ENCODE measurements at regions not wholly inside any gene's neighbourhood (a gene's known extent, or its start where the extent isn't known, plus 50 kb on each side); places are given as distances from the start of the nearest gene placed in this dataset.

DNA sequence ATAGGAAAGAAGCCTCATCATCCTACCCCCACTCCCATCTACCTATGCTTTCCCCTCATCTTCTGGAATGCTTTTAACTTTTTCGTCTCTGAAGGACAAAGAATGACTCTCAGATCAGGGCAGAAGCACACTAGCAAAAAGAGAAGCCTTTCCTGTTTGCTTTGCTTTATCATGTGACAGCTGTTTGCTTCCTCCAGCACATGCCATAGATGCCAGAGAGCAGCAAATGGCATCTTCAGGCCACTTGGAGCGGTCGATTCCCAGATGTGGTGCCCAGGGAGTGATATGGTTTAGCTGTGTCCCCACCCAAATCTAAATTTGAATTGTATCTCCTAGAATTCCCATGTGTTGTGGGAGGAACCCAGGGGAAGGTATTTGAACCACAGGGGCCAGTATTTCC is 294.8 kb downstream of the GADD45G start:
- Histone ChIP-seq H3K27ac (ENCODE audit: low read depth) (no peak overlapping the region), H3K9me2 (ENCODE audit: insufficient read depth) (peaks cover 15% of the 10 kb centered on the region; the same call in 1 of the 2 replicates), H2AFZ (peak overlapping the region; percentile 0; the same call in 1 of the 2 replicates), H4K20me1 (replicated peaks; ENCODE audit: insufficient read depth) (no peaks in the 10 kb centered on the region), H3K4me3 (no peak overlapping the region), H3K27me3 (ENCODE audit: insufficient read depth) (no peaks in the 10 kb centered on the region), H3K36me3 (ENCODE audit: insufficient read depth) (no peaks in the 10 kb centered on the region), H3F3A (replicated peaks; ENCODE audit: low read depth) (no peaks in the 10 kb centered on the region), H3K4me2 (no peak overlapping the region), H3K79me2 (replicated peaks; ENCODE audit: insufficient read depth) (no peaks in the 10 kb centered on the region), H3K4me1 (ENCODE audit: insufficient read depth) (no peaks in the 10 kb centered on the region)
- Mint-ChIP-seq H3K9me3 (no peaks in the 10 kb centered on the region), H3K4me1 (peaks cover 18% of the 10 kb centered on the region), H3K36me3 (ENCODE audit: low read depth) (no peaks in the 10 kb centered on the region), H3K4me3 (no peak overlapping the region), H3K27ac (no peak overlapping the region; the same call in 1 of the 2 replicates), H3K27me3 (ENCODE audit: insufficient read depth, low read depth, poor library complexity) (no peaks in the 10 kb centered on the region)
- no peak for TF ChIP-seq POLR2AphosphoS5 (IDR thresholded peaks at IDR 0.05; ENCODE audit: low read depth)
- TF ChIP-seq, protein P1, sequence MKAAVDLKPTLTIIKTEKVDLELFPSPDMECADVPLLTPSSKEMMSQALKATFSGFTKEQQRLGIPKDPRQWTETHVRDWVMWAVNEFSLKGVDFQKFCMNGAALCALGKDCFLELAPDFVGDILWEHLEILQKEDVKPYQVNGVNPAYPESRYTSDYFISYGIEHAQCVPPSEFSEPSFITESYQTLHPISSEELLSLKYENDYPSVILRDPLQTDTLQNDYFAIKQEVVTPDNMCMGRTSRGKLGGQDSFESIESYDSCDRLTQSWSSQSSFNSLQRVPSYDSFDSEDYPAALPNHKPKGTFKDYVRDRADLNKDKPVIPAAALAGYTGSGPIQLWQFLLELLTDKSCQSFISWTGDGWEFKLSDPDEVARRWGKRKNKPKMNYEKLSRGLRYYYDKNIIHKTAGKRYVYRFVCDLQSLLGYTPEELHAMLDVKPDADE (IDR thresholded peaks at IDR 0.05), result no peak
- TF ChIP-seq CREB1 (CRISPR knock-in tag; IDR thresholded peaks at IDR 0.05; ENCODE audit: low read depth), result no peak
- TF ChIP-seq ZNF114 (CRISPR knock-in tag; IDR thresholded peaks at IDR 0.05), result no peak
- TF ChIP-seq, protein P2, sequence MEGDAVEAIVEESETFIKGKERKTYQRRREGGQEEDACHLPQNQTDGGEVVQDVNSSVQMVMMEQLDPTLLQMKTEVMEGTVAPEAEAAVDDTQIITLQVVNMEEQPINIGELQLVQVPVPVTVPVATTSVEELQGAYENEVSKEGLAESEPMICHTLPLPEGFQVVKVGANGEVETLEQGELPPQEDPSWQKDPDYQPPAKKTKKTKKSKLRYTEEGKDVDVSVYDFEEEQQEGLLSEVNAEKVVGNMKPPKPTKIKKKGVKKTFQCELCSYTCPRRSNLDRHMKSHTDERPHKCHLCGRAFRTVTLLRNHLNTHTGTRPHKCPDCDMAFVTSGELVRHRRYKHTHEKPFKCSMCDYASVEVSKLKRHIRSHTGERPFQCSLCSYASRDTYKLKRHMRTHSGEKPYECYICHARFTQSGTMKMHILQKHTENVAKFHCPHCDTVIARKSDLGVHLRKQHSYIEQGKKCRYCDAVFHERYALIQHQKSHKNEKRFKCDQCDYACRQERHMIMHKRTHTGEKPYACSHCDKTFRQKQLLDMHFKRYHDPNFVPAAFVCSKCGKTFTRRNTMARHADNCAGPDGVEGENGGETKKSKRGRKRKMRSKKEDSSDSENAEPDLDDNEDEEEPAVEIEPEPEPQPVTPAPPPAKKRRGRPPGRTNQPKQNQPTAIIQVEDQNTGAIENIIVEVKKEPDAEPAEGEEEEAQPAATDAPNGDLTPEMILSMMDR (conservative IDR thresholded peaks at IDR 0.05; ENCODE audit: low read depth in 2 of 2), result no peak
- TF ChIP-seq, protein P3, sequence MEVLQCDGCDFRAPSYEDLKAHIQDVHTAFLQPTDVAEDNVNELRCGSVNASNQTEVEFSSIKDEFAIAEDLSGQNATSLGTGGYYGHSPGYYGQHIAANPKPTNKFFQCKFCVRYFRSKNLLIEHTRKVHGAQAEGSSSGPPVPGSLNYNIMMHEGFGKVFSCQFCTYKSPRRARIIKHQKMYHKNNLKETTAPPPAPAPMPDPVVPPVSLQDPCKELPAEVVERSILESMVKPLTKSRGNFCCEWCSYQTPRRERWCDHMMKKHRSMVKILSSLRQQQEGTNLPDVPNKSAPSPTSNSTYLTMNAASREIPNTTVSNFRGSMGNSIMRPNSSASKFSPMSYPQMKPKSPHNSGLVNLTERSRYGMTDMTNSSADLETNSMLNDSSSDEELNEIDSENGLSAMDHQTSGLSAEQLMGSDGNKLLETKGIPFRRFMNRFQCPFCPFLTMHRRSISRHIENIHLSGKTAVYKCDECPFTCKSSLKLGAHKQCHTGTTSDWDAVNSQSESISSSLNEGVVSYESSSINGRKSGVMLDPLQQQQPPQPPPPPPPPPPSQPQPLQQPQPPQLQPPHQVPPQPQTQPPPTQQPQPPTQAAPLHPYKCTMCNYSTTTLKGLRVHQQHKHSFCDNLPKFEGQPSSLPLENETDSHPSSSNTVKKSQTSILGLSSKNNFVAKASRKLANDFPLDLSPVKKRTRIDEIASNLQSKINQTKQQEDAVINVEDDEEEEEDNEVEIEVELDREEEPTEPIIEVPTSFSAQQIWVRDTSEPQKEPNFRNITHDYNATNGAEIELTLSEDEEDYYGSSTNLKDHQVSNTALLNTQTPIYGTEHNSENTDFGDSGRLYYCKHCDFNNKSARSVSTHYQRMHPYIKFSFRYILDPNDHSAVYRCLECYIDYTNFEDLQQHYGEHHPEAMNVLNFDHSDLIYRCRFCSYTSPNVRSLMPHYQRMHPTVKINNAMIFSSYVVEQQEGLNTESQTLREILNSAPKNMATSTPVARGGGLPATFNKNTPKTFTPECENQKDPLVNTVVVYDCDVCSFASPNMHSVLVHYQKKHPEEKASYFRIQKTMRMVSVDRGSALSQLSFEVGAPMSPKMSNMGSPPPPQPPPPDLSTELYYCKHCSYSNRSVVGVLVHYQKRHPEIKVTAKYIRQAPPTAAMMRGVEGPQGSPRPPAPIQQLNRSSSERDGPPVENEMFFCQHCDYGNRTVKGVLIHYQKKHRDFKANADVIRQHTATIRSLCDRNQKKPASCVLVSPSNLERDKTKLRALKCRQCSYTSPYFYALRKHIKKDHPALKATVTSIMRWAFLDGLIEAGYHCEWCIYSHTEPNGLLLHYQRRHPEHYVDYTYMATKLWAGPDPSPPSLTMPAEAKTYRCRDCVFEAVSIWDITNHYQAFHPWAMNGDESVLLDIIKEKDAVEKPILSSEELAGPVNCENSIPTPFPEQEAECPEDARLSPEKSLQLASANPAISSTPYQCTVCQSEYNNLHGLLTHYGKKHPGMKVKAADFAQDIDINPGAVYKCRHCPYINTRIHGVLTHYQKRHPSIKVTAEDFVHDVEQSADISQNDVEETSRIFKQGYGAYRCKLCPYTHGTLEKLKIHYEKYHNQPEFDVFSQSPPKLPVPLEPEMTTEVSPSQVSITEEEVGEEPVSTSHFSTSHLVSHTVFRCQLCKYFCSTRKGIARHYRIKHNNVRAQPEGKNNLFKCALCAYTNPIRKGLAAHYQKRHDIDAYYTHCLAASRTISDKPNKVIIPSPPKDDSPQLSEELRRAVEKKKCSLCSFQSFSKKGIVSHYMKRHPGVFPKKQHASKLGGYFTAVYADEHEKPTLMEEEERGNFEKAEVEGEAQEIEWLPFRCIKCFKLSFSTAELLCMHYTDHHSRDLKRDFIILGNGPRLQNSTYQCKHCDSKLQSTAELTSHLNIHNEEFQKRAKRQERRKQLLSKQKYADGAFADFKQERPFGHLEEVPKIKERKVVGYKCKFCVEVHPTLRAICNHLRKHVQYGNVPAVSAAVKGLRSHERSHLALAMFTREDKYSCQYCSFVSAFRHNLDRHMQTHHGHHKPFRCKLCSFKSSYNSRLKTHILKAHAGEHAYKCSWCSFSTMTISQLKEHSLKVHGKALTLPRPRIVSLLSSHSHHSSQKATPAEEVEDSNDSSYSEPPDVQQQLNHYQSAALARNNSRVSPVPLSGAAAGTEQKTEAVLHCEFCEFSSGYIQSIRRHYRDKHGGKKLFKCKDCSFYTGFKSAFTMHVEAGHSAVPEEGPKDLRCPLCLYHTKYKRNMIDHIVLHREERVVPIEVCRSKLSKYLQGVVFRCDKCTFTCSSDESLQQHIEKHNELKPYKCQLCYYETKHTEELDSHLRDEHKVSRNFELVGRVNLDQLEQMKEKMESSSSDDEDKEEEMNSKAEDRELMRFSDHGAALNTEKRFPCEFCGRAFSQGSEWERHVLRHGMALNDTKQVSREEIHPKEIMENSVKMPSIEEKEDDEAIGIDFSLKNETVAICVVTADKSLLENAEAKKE (CRISPR knock-in tag; IDR thresholded peaks at IDR 0.05), result no peak
- TF ChIP-seq ZNF331 (CRISPR knock-in tag; IDR thresholded peaks at IDR 0.05; ENCODE audit: low read depth), result no peak
- TF ChIP-seq STAT1 (IDR thresholded peaks at IDR 0.05; ENCODE audit: unreplicated experiment), result no peak
- TF ChIP-seq EZH2phosphoT487 (IDR thresholded peaks at IDR 0.05; ENCODE audit: unreplicated experiment), result no peak
- TF ChIP-seq, protein P4, sequence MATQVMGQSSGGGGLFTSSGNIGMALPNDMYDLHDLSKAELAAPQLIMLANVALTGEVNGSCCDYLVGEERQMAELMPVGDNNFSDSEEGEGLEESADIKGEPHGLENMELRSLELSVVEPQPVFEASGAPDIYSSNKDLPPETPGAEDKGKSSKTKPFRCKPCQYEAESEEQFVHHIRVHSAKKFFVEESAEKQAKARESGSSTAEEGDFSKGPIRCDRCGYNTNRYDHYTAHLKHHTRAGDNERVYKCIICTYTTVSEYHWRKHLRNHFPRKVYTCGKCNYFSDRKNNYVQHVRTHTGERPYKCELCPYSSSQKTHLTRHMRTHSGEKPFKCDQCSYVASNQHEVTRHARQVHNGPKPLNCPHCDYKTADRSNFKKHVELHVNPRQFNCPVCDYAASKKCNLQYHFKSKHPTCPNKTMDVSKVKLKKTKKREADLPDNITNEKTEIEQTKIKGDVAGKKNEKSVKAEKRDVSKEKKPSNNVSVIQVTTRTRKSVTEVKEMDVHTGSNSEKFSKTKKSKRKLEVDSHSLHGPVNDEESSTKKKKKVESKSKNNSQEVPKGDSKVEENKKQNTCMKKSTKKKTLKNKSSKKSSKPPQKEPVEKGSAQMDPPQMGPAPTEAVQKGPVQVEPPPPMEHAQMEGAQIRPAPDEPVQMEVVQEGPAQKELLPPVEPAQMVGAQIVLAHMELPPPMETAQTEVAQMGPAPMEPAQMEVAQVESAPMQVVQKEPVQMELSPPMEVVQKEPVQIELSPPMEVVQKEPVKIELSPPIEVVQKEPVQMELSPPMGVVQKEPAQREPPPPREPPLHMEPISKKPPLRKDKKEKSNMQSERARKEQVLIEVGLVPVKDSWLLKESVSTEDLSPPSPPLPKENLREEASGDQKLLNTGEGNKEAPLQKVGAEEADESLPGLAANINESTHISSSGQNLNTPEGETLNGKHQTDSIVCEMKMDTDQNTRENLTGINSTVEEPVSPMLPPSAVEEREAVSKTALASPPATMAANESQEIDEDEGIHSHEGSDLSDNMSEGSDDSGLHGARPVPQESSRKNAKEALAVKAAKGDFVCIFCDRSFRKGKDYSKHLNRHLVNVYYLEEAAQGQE (IDR thresholded peaks at IDR 0.05; ENCODE audit: unreplicated experiment), result no peak
- no peak for TF ChIP-seq JUNB (IDR thresholded peaks at IDR 0.05; ENCODE audit: unreplicated experiment)
- TF ChIP-seq EZH2 (IDR thresholded peaks at IDR 0.05; ENCODE audit: low read depth, unreplicated experiment), result no peak
- TF ChIP-seq NANOG (IDR thresholded peaks at IDR 0.05; ENCODE audit: borderline replicate concordance), result no peak
- ATAC-seq (no peak), DNase-seq (ENCODE audit: low spot score) (peak; percentile 4)

All from GM23338 (cell line).